GM12878 (cell line): ENCODE measurements at regions not wholly inside any gene's neighbourhood (a gene's known extent, or its start where the extent isn't known, plus 50 kb on each side); places are given as distances from the start of the nearest gene placed in this dataset.

Experiments used
- ATAC-seq: fragments of 200-7000 bp; cut with Tn5 transposase; 3 replicates; pipeline ENCODE4 v1.9.1; 2020; ENCODE audit warnings: mild to moderate bottlenecking, moderate library complexity
- BruUV-seq: library from RNA; stranded (reverse); fragments of 400-500 nt; replicated peaks from 2 replicates; lab custom pipeline; 2021; lab: Mats Ljungman, UMichigan
- CTCF ChIA-PET: fragments of 300-600 bp; sonication (Branson Sonifier 250); formaldehyde crosslinking; extraction: SDS; loops from one replicate; lab custom pipeline; 2021; ENCODE audit warnings: inconsistent platforms; lab: Yijun Ruan, JAX
- POLR2A ChIA-PET: fragments of 350-600 bp; formaldehyde crosslinking; extraction: SDS; loops from one replicate; lab custom pipeline; 2021; ENCODE audit warnings: inconsistent platforms; lab: Charles Lee
- RAD21 ChIA-PET: fragments of 300-600 bp; sonication (Branson Sonifier 250); formaldehyde crosslinking; loops from one replicate; lab custom pipeline; 2023; ENCODE audit warnings: antibody characterized with exemption; ENCODE audit not compliant: unreplicated experiment; lab: Charles Lee
- SMC1A ChIA-PET: fragments of 300-600 bp; sonication (Branson Sonifier 250); formaldehyde crosslinking; loops from one replicate; lab custom pipeline; 2023; ENCODE audit not compliant: unreplicated experiment, uncharacterized antibody; lab: Charles Lee
- DNase-seq: peaks from one replicate; pipeline ENCODE4 v3.0.0-alpha.2; 2011; ENCODE audit warnings: low read depth, low spot score
- FAIRE-seq: peaks from 3 replicates; lab custom pipeline; 2011; peaks lifted over from hg19 to GRCh38; lab: Jason Lieb, UNC
- H2AFZ ChIP-seq: 2 replicates; pipeline ENCODE4 v1.6.0; 2011; ENCODE audit warnings: low read depth, low read length, control low read depth; ENCODE audit not compliant: control insufficient read depth
- H3K27ac ChIP-seq: 2 replicates; pipeline ENCODE4 v1.5.1; 2011; ENCODE audit warnings: control low read depth; ENCODE audit not compliant: control insufficient read depth, insufficient read depth
- H3K27me3 ChIP-seq, 2 experiments: replicated peaks in 1 of 2; 2 replicates each; pipeline versions ENCODE4 v1.6.0 to v1.6.1; 2011; ENCODE audit warnings: low read length in 1 of 2; ENCODE audit not compliant: control insufficient read depth in 2 of 2, insufficient read depth in 2 of 2
- H3K36me3 ChIP-seq, 2 experiments: 2 replicates each; pipeline ENCODE4 v1.5.1; 2011; ENCODE audit warnings: low read length in 1 of 2; ENCODE audit not compliant: control insufficient read depth in 2 of 2, insufficient read depth in 2 of 2
- H3K4me1 ChIP-seq: 2 replicates; pipeline ENCODE4 v1.6.1; 2011; ENCODE audit warnings: mild to moderate bottlenecking, low read length, moderate library complexity, mixed read lengths; ENCODE audit not compliant: control insufficient read depth, insufficient read depth
- H3K4me2 ChIP-seq: 2 replicates; pipeline ENCODE4 v1.6.0; 2011; ENCODE audit warnings: control low read depth; ENCODE audit not compliant: control insufficient read depth, insufficient read depth
- H3K4me3 ChIP-seq: fragments of 200-600 bp; sonication (generic); 2 replicates; pipeline ENCODE4 v1.5.1; 2016
- H3K79me2 ChIP-seq: 2 replicates; pipeline ENCODE4 v1.6.0; 2011; ENCODE audit warnings: low read length; ENCODE audit not compliant: control insufficient read depth, insufficient read depth
- H3K9ac ChIP-seq: 2 replicates; pipeline ENCODE4 v1.8.0; 2011; ENCODE audit warnings: low read length, control low read depth, mixed read lengths; ENCODE audit not compliant: control insufficient read depth, insufficient read depth
- H3K9me3 ChIP-seq: replicated peaks from 3 replicates; pipeline ENCODE4 v1.5.1; 2011; ENCODE audit warnings: mild to moderate bottlenecking, low read length; ENCODE audit not compliant: control insufficient read depth, insufficient read depth
- H4K20me1 ChIP-seq: 2 replicates; pipeline ENCODE4 v1.6.0; 2011; ENCODE audit not compliant: control insufficient read depth, insufficient read depth
- CHD4 ChIP-seq: fragments of 200-600 bp; sonication (generic); IDR thresholded peaks from 2 replicates; pipeline ENCODE4 v1.6.1; 2016; ENCODE audit warnings: mild to moderate bottlenecking
- CREM ChIP-seq: IDR thresholded peaks from 2 replicates; pipeline ENCODE4 v1.6.1; 2014; ENCODE audit warnings: antibody characterized with exemption, low read depth
- EP300 ChIP-seq, 2 experiments: fragments of 150-350 bp in 1 of 2; IDR thresholded peaks; 2 replicates each; pipeline ENCODE4 v1.6.1; 2011 to 2012; ENCODE audit warnings: low read depth in 2 of 2, low read length in 2 of 2, borderline replicate concordance in 1 of 2, improper control_type of control experiment in 1 of 2, inconsistent platforms in 1 of 2; ENCODE audit not compliant: control insufficient read depth in 1 of 2
- ETV6 ChIP-seq, 2 experiments: fragments of 450-650 bp in 1 of 2; IDR thresholded peaks in 1 of 2; conservative IDR thresholded peaks in 1 of 2; 2 replicates each; pipeline ENCODE4 v1.6.1; 2014; ENCODE audit warnings: antibody characterized with exemption in 1 of 2, borderline replicate concordance in 1 of 2, low read depth in 1 of 2, mild to moderate bottlenecking in 1 of 2, moderate library complexity in 1 of 2
- HCFC1 ChIP-seq: fragments of 150-350 bp; IDR thresholded peaks from 2 replicates; pipeline ENCODE4 v1.6.1; 2014; ENCODE audit warnings: low read length
- IKZF2 ChIP-seq, 2 experiments: fragments of 450-650 bp; IDR thresholded peaks; 2 replicates each; pipeline ENCODE4 v1.6.1; 2017; ENCODE audit warnings: mild to moderate bottlenecking in 2 of 2, moderate library complexity in 2 of 2
- JUNB ChIP-seq: IDR thresholded peaks from 2 replicates; pipeline ENCODE4 v1.6.1; 2016; ENCODE audit warnings: antibody characterized with exemption, mild to moderate bottlenecking
- KAT2A ChIP-seq: conservative IDR thresholded peaks from 2 replicates; pipeline ENCODE4 v1.6.1; 2011; ENCODE audit warnings: low read depth, low read length; ENCODE audit not compliant: control insufficient read depth
- KDM1A ChIP-seq: fragments of 200-600 bp; sonication (generic); IDR thresholded peaks from 2 replicates; pipeline ENCODE4 v1.6.1; 2016; ENCODE audit warnings: borderline replicate concordance
- MYB ChIP-seq: fragments of 150-350 bp; IDR thresholded peaks from 2 replicates; pipeline ENCODE4 v1.6.1; 2014; ENCODE audit warnings: mild to moderate bottlenecking, low read depth, low read length, borderline replicate concordance
- NFXL1 ChIP-seq: fragments of 450-650 bp; IDR thresholded peaks from 2 replicates; pipeline ENCODE4 v1.6.1; 2017; ENCODE audit warnings: antibody characterized with exemption, mild to moderate bottlenecking, borderline replicate concordance
- PAX8 ChIP-seq: fragments of 450-650 bp; IDR thresholded peaks from 2 replicates; pipeline ENCODE4 v1.6.1; 2017; ENCODE audit warnings: mild to moderate bottlenecking, moderate library complexity
- SIN3A ChIP-seq: IDR thresholded peaks from 2 replicates; pipeline ENCODE4 v1.6.1; 2012; ENCODE audit warnings: low read depth, low read length, improper control_type of control experiment
- SP1 ChIP-seq: IDR thresholded peaks from one replicate; pipeline ENCODE4 v1.6.1; 2011; ENCODE audit warnings: low read depth, low read length
- WRNIP1 ChIP-seq: IDR thresholded peaks from 2 replicates; pipeline ENCODE4 v1.6.1; 2011; ENCODE audit warnings: low read depth, low read length, improper control_type of control experiment, borderline replicate concordance
- WGBS: methylation state at CpG from one replicate; pipeline ENCODE4 v1.1.6; 2016; ENCODE audit warnings: low lambda C conversion rate; ENCODE audit not compliant: insufficient replicate concordance, insufficient coverage; ENCODE audit errors: missing lambda C conversion rate; 5-methylcytosine and 5-hydroxymethylcytosine counted together
- in situ Hi-C: fragments of 300-500 bp; cut with MboI; formaldehyde crosslinking; loops from 9 replicates; pipeline ENCODE4 v1.14.3; 2018; ENCODE audit warnings: mixed read lengths
- intact Hi-C: fragments of 100-400 bp; cut with micrococcal nuclease; formaldehyde crosslinking; loops from one replicate; pipeline ENCODE4 v1.14.2; 2022; ENCODE audit not compliant: unreplicated experiment
- TF ChIP-seq, protein P1 (sequence below): IDR thresholded peaks from 2 replicates; pipeline ENCODE4 v1.6.1; 2012; ENCODE audit warnings: low read length, inconsistent platforms
- TF ChIP-seq, protein P2 (sequence below): IDR thresholded peaks from 2 replicates; pipeline ENCODE4 v1.6.1; 2012; ENCODE audit warnings: low read depth, low read length, improper control_type of control experiment

DNA sequence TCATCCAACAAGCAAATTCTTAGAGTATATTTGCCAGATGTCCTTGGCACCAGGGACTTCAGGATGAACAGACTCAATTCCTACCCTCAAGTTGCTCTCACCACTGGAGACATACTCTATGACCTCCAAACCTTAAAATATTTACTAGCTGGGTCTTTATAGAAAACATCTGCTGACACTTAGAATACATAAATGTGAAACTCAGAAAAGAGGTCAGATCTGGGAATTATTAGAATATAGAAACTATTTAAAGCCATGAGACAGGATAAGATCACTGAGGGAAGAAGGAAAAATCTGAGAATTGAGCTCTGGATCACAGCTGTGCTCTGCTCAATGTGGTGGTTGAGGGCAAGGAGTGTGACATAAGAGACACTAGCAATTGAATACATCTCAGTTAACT lies 695.4 kb upstream of the UBE2E2 start (continued):
- TF ChIP-seq SIN3A (no peak), KDM1A (no peak), KAT2A (no peak), SP1 (no peak), HCFC1 (no peak), NFXL1 (no peak)

DNA sequence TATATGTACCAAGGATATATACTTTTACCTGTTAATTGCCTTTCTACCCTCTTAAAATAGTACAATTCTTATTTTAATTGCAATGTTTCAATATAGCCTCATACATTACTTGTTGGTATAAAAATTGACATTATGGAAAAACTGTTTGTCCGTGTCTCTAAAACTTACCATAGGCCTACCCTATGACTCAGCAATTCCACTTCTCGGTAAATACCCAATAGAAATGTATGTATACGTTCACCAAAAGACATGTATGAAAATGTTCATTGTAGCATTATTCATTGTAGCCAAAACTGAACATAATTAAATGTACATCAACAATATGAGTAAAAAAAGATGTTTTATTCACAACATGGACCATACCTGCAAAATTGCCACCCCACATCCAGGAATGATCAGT lies 679.2 kb upstream of the UBE2E2 start:
- in situ Hi-C loops: no loop called here
- no peak overlapping the region for H2AFZ ChIP-seq
- CTCF ChIA-PET: no interaction called here
- H4K20me1 ChIP-seq: no peaks in the 10 kb centered on the region
- no TSS peak for BruUV-seq
- H3K27me3 ChIP-seq: no peaks in the 10 kb centered on the region
- no peak for FAIRE-seq
- H3K36me3 ChIP-seq: no peaks in the 10 kb centered on the region
- H3K4me1 ChIP-seq: no peaks in the 10 kb centered on the region
- no peak for DNase-seq
- POLR2A ChIA-PET: no interaction called here
- intact Hi-C loops: no loop called here
- H3K9ac ChIP-seq: no peak overlapping the region
- SMC1A ChIA-PET: no interaction called here
- H3K9me3 ChIP-seq: no peaks in the 10 kb centered on the region
- no peaks in the 10 kb centered on the region for H3K79me2 ChIP-seq
- TF ChIP-seq MYB: no peak
- TF ChIP-seq ETV6 (conservative IDR thresholded peaks at IDR 0.05 in 1 of 2, IDR thresholded peaks at IDR 0.05 in 1 of 2; ENCODE audit: borderline replicate concordance in 1 of 2, low read depth in 1 of 2): no peak
- TF ChIP-seq CREM: no peak
- TF ChIP-seq IKZF2 (IDR thresholded peaks at IDR 0.05): no peak
- no peak for TF ChIP-seq EP300 (IDR thresholded peaks at IDR 0.05; ENCODE audit: borderline replicate concordance in 1 of 2, control insufficient read depth in 1 of 2, low read depth in 2 of 2, low read length in 2 of 2)
- TF ChIP-seq PAX8: no peak
- TF ChIP-seq, protein P1, sequence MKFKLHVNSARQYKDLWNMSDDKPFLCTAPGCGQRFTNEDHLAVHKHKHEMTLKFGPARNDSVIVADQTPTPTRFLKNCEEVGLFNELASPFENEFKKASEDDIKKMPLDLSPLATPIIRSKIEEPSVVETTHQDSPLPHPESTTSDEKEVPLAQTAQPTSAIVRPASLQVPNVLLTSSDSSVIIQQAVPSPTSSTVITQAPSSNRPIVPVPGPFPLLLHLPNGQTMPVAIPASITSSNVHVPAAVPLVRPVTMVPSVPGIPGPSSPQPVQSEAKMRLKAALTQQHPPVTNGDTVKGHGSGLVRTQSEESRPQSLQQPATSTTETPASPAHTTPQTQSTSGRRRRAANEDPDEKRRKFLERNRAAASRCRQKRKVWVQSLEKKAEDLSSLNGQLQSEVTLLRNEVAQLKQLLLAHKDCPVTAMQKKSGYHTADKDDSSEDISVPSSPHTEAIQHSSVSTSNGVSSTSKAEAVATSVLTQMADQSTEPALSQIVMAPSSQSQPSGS: no peak
- TF ChIP-seq CHD4: no peak
- TF ChIP-seq WRNIP1: no peak
- TF ChIP-seq, protein P2, sequence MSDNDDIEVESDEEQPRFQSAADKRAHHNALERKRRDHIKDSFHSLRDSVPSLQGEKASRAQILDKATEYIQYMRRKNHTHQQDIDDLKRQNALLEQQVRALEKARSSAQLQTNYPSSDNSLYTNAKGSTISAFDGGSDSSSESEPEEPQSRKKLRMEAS: no peak
- no peak for TF ChIP-seq JUNB
- ATAC-seq: no peak
- RAD21 ChIA-PET: no interaction called here
- no peak overlapping the region for H3K4me3 ChIP-seq
- H3K27ac ChIP-seq: no peak overlapping the region
- H3K4me2 ChIP-seq: no peak overlapping the region
- 15% methylated on average over 3 of the region's 3 CpGs for WGBS
